Spleen (tissue), 11 donors: ENCODE measurements at regions not wholly inside any gene's neighbourhood (a gene's known extent, or its start where the extent isn't known, plus 50 kb on each side); places are given as distances from the start of the nearest gene placed in this dataset.

Source experiments
- DNase-seq: peaks from one replicate; pipeline ENCODE4 v3.0.0-alpha.2; 2020
- H3K27ac ChIP-seq, 8 donors: fragments of 200-600 bp; sonication (generic) in 7 of 8; 1 replicate in 4 of 8; 2 replicates in 4 of 8; pipeline versions ENCODE4 v1.5.0 to v1.8.0; 2016 to 2021; ENCODE audit warnings: inconsistent platforms in 4 of 8, mild to moderate bottlenecking in 4 of 8, moderate library complexity in 1 of 8
- H3K27me3 ChIP-seq, 7 donors: fragments of 200-600 bp; sonication (generic) in 6 of 7; replicated peaks in 1 of 7; 1 replicate in 4 of 7; 2 replicates in 3 of 7; pipeline versions ENCODE4 v1.5.0 to v1.8.0; 2016 to 2021; ENCODE audit warnings: inconsistent platforms in 3 of 7, mild to moderate bottlenecking in 1 of 7
- H3K36me3 ChIP-seq, 6 donors: fragments of 200-600 bp; sonication (generic) in 5 of 6; 1 replicate in 4 of 6; 2 replicates in 2 of 6; pipeline versions ENCODE4 v1.5.0 to v1.8.0; 2016 to 2021; ENCODE audit warnings: inconsistent platforms in 2 of 6
- H3K4me1 ChIP-seq, 6 donors: fragments of 200-600 bp; sonication (generic) in 5 of 6; 1 replicate in 3 of 6; 2 replicates in 3 of 6; pipeline versions ENCODE4 v1.5.0 to v1.8.0; 2016 to 2021; ENCODE audit warnings: inconsistent platforms in 3 of 6
- H3K4me3 ChIP-seq, 8 donors: fragments of 200-600 bp; sonication (generic) in 7 of 8; 1 replicate in 4 of 8; 2 replicates in 4 of 8; pipeline versions ENCODE4 v1.5.0 to v1.8.0; 2016 to 2021; ENCODE audit warnings: inconsistent platforms in 4 of 8, mild to moderate bottlenecking in 4 of 8, moderate library complexity in 2 of 8
- H3K9me3 ChIP-seq, 8 donors: fragments of 200-600 bp; sonication (generic) in 7 of 8; 1 replicate in 4 of 8; 2 replicates in 4 of 8; pipeline versions ENCODE4 v1.5.0 to v1.8.0; 2016 to 2021; ENCODE audit warnings: inconsistent platforms in 4 of 8
- POLR2A ChIP-seq, 3 donors: fragments of 450-650 bp; IDR thresholded peaks; one replicate each; pipeline ENCODE4 v1.5.1; 2017; ENCODE audit warnings: antibody characterized with exemption in 3 of 3, mild to moderate bottlenecking in 1 of 3
- POLR2AphosphoS5 ChIP-seq, 3 donors: sonication (generic); formaldehyde crosslinking; IDR thresholded peaks; one replicate each; pipeline ENCODE4 v1.5.1; 2017; ENCODE audit warnings: antibody characterized with exemption in 3 of 3
- WGBS, 5 donors: extraction: QIAGEN DNeasy Blood & Tissue Kit in 3 of 5; methylation state at CpG; one replicate each; pipeline versions ENCODE4 v1.1.5 to v1.1.7; 2013 to 2018; 5-methylcytosine and 5-hydroxymethylcytosine counted together
- intact Hi-C: fragments of 100-400 bp; cut with DNase I; formaldehyde crosslinking; loops from one replicate; pipeline ENCODE4 v1.15.0; 2023; ENCODE audit warnings: low total_unique reads
- TF ChIP-seq, protein P1 (sequence below), 11 experiments: fragments of 200-600 bp in 7 of 11; fragments of 450-650 bp in 4 of 11; sonication (generic) in 4 of 11; IDR thresholded peaks in 8 of 11; conservative IDR thresholded peaks in 3 of 11; 1 replicate in 7 of 11; 2 replicates in 4 of 11; pipeline versions ENCODE4 v1.4.0 to v1.8.0; 2016 to 2021; ENCODE audit warnings: antibody characterized with exemption in 11 of 11, inconsistent platforms in 4 of 11, mild to moderate bottlenecking in 1 of 11
- donor health status: healthy with polysubstance abuse.
- donor health status: DM: no; HTN: no; CAD: no; lungs with moderate emphysema.
- donor health status: DM: no; HTN: no; CAD: no.
- donor health status: Bipolar disorder and iron deficiency.
- donor health status: healthy.
- donor health status: DM: no; HTN: no; CAD: no.
- donor health status: DM: yes; HTN: yes; CAD: no.

GRCh38 chr22:22345781-22346180 is 101.2 kb downstream of the VPREB1 start:
- H3K9me3 ChIP-seq = no peaks in the 10 kb centered on the region
- H3K27ac ChIP-seq = no peak overlapping the region
- no peak overlapping the region for H3K4me3 ChIP-seq
- intact Hi-C loops = no loop called here
- peaks cover 0 to 21% (median 15%) of the 10 kb centered on the region in 6 donors for H3K4me1 ChIP-seq
- no peak for TF ChIP-seq POLR2AphosphoS5 (IDR thresholded peaks at IDR 0.05)
- TF ChIP-seq, protein P1, sequence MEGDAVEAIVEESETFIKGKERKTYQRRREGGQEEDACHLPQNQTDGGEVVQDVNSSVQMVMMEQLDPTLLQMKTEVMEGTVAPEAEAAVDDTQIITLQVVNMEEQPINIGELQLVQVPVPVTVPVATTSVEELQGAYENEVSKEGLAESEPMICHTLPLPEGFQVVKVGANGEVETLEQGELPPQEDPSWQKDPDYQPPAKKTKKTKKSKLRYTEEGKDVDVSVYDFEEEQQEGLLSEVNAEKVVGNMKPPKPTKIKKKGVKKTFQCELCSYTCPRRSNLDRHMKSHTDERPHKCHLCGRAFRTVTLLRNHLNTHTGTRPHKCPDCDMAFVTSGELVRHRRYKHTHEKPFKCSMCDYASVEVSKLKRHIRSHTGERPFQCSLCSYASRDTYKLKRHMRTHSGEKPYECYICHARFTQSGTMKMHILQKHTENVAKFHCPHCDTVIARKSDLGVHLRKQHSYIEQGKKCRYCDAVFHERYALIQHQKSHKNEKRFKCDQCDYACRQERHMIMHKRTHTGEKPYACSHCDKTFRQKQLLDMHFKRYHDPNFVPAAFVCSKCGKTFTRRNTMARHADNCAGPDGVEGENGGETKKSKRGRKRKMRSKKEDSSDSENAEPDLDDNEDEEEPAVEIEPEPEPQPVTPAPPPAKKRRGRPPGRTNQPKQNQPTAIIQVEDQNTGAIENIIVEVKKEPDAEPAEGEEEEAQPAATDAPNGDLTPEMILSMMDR (IDR thresholded peaks at IDR 0.05 in 8 of 11, conservative IDR thresholded peaks at IDR 0.05 in 3 of 11) = no peak
- TF ChIP-seq POLR2A (IDR thresholded peaks at IDR 0.05) = no peak
- H3K27me3 ChIP-seq = peaks cover 0 to 13% (median 0%) of the 10 kb centered on the region in 7 donors
- DNase-seq = no peak
- 80 to 91% (median 83%) methylated on average over 5 of the region's 5 CpGs for WGBS, 5 donors
- H3K36me3 ChIP-seq = no peaks in the 10 kb centered on the region

DNA sequence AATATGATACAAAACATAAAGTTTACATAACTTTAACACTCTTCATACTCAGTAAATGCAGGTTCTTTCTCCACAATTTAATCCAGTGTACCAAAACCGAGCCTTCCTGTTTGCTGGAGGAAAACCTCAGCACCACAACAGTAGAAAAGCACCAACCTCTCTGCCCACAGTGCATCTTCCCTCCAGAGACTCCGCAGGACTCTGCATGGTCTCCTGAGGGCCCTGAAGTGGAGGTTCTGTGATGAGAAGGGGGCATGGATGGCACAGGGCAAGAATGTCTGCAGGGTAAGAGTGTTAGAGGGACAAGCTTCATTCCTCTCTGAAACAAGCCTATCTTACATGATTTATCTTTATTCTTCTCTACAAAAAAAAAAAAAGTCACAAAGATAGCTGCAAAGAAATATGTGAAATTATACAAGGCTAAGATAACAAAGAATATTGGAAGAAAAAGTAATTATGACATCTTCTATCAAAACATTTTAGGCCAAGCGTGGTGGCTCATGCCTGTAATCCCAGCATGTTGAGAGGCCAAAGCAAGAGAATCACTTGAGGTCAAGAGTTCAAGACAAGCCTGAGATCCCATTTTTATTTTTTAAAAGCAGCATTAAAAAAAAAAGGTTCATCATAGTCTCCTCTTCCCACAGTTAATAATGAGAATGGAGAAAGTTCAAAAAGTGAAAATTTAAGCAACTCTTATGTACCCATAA is 102.0 kb downstream of the VPREB1 start:
- intact Hi-C loops = no loop called here
- DNase-seq = no peak
- no peaks in the 10 kb centered on the region for H3K36me3 ChIP-seq
- no peak overlapping the region for H3K4me3 ChIP-seq
- peaks cover 0 to 13% (median 0%) of the 10 kb centered on the region in 7 donors for H3K27me3 ChIP-seq
- TF ChIP-seq, protein P1 (IDR thresholded peaks at IDR 0.05 in 8 of 11, conservative IDR thresholded peaks at IDR 0.05 in 3 of 11) = no peak
- TF ChIP-seq POLR2AphosphoS5 (IDR thresholded peaks at IDR 0.05) (no peak), POLR2A (IDR thresholded peaks at IDR 0.05) (no peak)
- no peak overlapping the region for H3K27ac ChIP-seq
- H3K4me1 ChIP-seq = peaks cover 0 to 21% (median 15%) of the 10 kb centered on the region in 6 donors
- 45 to 59% (median 45%) methylated on average over 3 of the region's 3 CpGs for WGBS, 5 donors
- H3K9me3 ChIP-seq = no peaks in the 10 kb centered on the region

- peaks cover 0 to 15% (median 10%) of the 10 kb centered on the region in 6 donors for H3K4me1 ChIP-seq
- TF ChIP-seq, protein P1 (IDR thresholded peaks at IDR 0.05 in 8 of 11, conservative IDR thresholded peaks at IDR 0.05 in 3 of 11) = no peak
- TF ChIP-seq POLR2AphosphoS5 (IDR thresholded peaks at IDR 0.05) (no peak), POLR2A (IDR thresholded peaks at IDR 0.05) (no peak)
- no peaks in the 10 kb centered on the region for H3K9me3 ChIP-seq
- H3K27ac ChIP-seq = no peak overlapping the region
- WGBS, 5 donors = 45 to 62% (median 56%) methylated on average over 3 to 5 of the region's 5 CpGs
- peaks cover 0 to 9% (median 0%) of the 10 kb centered on the region in 7 donors for H3K27me3 ChIP-seq
- no peak for DNase-seq
- no peaks in the 10 kb centered on the region for H3K36me3 ChIP-seq
- intact Hi-C loops = no loop called here
- no peak overlapping the region for H3K4me3 ChIP-seq
Measured at GRCh38 chr22:22348127-22348814, 103.7 kb downstream of the VPREB1 start.

DNA sequence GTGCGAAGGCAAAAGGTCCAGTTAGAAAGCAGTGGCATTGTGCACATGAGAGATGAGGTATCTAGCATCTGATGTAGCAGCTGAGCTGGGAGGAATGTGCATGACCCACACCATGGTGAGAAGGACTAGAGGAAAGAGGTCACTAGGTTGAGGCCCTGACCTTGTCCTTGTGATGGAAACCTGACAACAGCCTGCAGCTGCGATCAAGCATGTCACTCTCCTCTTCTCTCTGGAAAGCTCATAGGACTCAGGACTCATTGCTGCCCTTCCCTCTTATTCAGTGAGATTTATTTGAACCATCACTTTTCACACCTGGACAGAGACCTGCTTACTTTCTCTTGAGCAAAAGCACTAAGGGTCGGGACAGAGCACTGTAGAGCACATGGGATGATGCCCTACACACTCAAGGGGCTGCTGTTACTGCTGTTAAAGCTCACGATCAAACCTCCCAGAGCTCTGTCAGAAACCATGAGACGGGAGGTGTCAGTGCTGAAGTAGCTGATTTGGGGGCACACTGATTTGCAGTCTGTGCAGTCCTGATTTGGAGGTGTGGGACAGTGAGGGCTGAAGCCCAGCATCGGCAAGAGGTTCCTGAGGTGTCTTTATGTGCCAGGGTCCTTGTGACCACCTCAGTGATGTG is 104.3 kb downstream of the VPREB1 start:
- no peak overlapping the region for H3K4me3 ChIP-seq
- H3K4me1 ChIP-seq = peaks cover 0 to 9% (median 3%) of the 10 kb centered on the region in 6 donors
- no peak overlapping the region for H3K27ac ChIP-seq
- WGBS, 5 donors = 77 to 86% (median 78%) methylated on average over 6 of the region's 6 CpGs
- no peak for DNase-seq
- H3K27me3 ChIP-seq = peaks cover 0 to 9% (median 0%) of the 10 kb centered on the region in 7 donors
- TF ChIP-seq, protein P1 (IDR thresholded peaks at IDR 0.05 in 8 of 11, conservative IDR thresholded peaks at IDR 0.05 in 3 of 11) = no peak
- TF ChIP-seq POLR2A (IDR thresholded peaks at IDR 0.05) = no peak
- no peak for TF ChIP-seq POLR2AphosphoS5 (IDR thresholded peaks at IDR 0.05)
- intact Hi-C loops = no loop called here
- H3K9me3 ChIP-seq = no peaks in the 10 kb centered on the region
- no peaks in the 10 kb centered on the region for H3K36me3 ChIP-seq
